Activated CD4-positive, alpha-beta T cell treated with anti-CD3 and anti-CD28 coated beads, Interleukin-2, amount 10 ng/mL, durations not matched to agents 24 days and 14 days (primary cell): ENCODE measurements at regions not wholly inside any gene's neighbourhood (a gene's known extent, or its start where the extent isn't known, plus 50 kb on each side); places are given as distances from the start of the nearest gene placed in this dataset.

ENCODE experiments used
- DNase-seq: peaks from one replicate; pipeline ENCODE4 v3.0.0; 2022
- H3K27ac Mint-ChIP-seq: one replicate; pipeline ENCODE4 v1.8.0; 2022; ENCODE audit warnings: mild to moderate bottlenecking, mixed read lengths
- H3K27me3 Mint-ChIP-seq: one replicate; pipeline ENCODE4 v1.8.0; 2022; ENCODE audit warnings: mixed read lengths
- H3K36me3 Mint-ChIP-seq: one replicate; pipeline ENCODE4 v1.8.0; 2022; ENCODE audit warnings: low read depth, mild to moderate bottlenecking, mixed read lengths
- H3K4me1 Mint-ChIP-seq: one replicate; pipeline ENCODE4 v1.8.0; 2021; ENCODE audit warnings: mixed read lengths
- H3K4me3 Mint-ChIP-seq: one replicate; pipeline ENCODE4 v1.8.0; 2022; ENCODE audit warnings: mild to moderate bottlenecking, moderate library complexity, mixed read lengths
- H3K9me3 Mint-ChIP-seq: one replicate; pipeline ENCODE4 v1.8.0; 2021; ENCODE audit warnings: mixed read lengths
- intact Hi-C: fragments of 100-400 bp; cut with micrococcal nuclease; formaldehyde crosslinking; loops from one replicate; pipeline ENCODE4 v1.15.1; 2023

- no peak overlapping the region for H3K4me3 Mint-ChIP-seq
- no peaks in the 10 kb centered on the region for H3K36me3 Mint-ChIP-seq
- no peaks in the 10 kb centered on the region for H3K9me3 Mint-ChIP-seq
- H3K27ac Mint-ChIP-seq, result no peak overlapping the region
- intact Hi-C loops, result loop anchor here (5.0 kb wide), 1 partner anchor 226 kb away; no protein-coding TSS in a partner anchor
- peak; percentile 55 for DNase-seq
- no peaks in the 10 kb centered on the region for H3K4me1 Mint-ChIP-seq
- no peaks in the 10 kb centered on the region for H3K27me3 Mint-ChIP-seq
Measured at GRCh38 chr18:73891572-73892421, 255.8 kb downstream of the FBXO15 start.

DNA sequence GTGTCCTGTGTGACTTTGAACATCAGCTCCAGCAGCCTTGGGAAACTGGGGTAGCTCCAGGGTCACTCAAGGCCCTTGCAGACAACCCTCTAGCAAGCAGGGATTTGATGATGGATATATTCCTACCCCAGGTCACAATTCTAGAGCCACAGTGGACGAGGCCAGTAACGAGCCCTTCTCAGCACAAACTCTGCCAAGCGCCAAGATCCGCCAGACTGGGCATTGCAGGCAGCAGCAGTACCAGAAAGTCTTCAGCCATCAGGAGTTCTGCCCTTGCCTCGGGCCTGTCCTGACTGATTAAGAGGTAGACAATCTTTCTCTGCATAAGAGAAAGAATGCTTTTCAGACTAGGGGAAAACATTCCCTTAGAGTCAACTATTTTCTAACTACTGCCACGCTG is 259.1 kb downstream of the FBXO15 start:
- Mint-ChIP-seq H3K27ac (no peak overlapping the region), H3K4me3 (no peak overlapping the region), H3K9me3 (no peaks in the 10 kb centered on the region), H3K27me3 (no peaks in the 10 kb centered on the region), H3K4me1 (no peaks in the 10 kb centered on the region), H3K36me3 (no peaks in the 10 kb centered on the region)
- DNase-seq, result peak; percentile 42
- intact Hi-C loops, result no loop called here

GRCh38 chr18:73887801-73888200 is 259.8 kb downstream of the FBXO15 start:
- Mint-ChIP-seq H3K27ac (no peak overlapping the region), H3K36me3 (no peaks in the 10 kb centered on the region)

GRCh38 chr18:73884868-73885267 is 262.8 kb downstream of the FBXO15 start:
- Mint-ChIP-seq H3K4me3 (no peak overlapping the region), H3K27ac (no peak overlapping the region), H3K27me3 (no peaks in the 10 kb centered on the region), H3K4me1 (peaks cover 8% of the 10 kb centered on the region), H3K36me3 (no peaks in the 10 kb centered on the region), H3K9me3 (no peaks in the 10 kb centered on the region)
- DNase-seq, result peak; percentile 24
- intact Hi-C loops, result no loop called here

More at GRCh38 chr18:73887801-73888200, 259.8 kb downstream of the FBXO15 start:
- DNase-seq, result peak; percentile 33
- intact Hi-C loops, result no loop called here
- no peaks in the 10 kb centered on the region for H3K27me3 Mint-ChIP-seq
- no peak overlapping the region for H3K4me3 Mint-ChIP-seq
- H3K9me3 Mint-ChIP-seq, result no peaks in the 10 kb centered on the region
- no peaks in the 10 kb centered on the region for H3K4me1 Mint-ChIP-seq

DNA sequence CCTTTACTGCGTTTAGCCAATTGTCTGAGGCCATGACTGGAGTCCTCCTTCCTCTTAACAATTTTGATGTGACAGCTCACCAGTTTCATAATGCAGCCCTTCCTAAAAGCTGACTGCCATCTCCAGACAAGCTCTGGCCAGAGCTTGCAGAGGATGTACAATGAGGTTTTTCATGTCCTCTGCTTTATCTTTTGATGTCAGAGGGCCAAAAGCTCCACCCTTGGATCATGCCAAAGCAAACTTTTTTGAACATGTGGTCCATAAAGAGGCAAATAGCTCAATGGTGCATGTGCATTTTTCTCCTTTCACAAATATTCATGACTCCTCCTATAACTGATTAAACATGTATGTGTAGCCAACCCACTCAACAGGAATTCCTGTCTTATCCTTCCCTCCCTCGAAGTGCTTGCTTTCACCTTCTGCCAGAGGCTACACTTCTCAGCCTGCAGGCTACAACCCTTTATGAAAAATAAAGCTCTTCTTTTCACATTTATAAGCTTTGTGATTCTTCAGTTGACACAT is 266.2 kb downstream of the FBXO15 start:
- H3K27me3 Mint-ChIP-seq, result no peaks in the 10 kb centered on the region
- H3K9me3 Mint-ChIP-seq, result no peaks in the 10 kb centered on the region
- H3K4me3 Mint-ChIP-seq, result no peak overlapping the region
- no peak overlapping the region for H3K27ac Mint-ChIP-seq
- peak; percentile 34 for DNase-seq
- intact Hi-C loops, result no loop called here
- H3K4me1 Mint-ChIP-seq, result peaks cover 8% of the 10 kb centered on the region
- H3K36me3 Mint-ChIP-seq, result no peaks in the 10 kb centered on the region

DNA sequence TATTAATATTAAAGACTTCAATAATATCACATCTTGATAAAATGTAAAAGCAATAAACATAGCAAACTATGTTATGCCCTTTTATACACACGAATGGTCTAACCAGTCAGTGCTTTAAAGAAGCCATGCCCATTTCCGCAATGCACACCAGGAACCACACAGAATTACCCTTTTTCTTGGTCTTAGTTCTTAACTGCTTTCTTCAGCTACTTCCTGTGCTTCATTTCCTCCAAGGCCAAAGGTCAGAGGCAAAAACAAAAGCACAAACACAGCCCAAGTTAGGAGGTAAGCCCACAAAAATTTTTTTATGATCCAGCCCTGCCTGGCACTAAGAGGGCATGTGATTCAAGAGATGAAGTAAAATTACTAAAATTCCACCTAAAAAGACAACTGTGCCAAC is 267.2 kb downstream of the FBXO15 start:
- Mint-ChIP-seq H3K9me3 (no peaks in the 10 kb centered on the region), H3K4me3 (no peak overlapping the region), H3K27ac (no peak overlapping the region), H3K4me1 (peaks cover 8% of the 10 kb centered on the region), H3K27me3 (no peaks in the 10 kb centered on the region), H3K36me3 (no peaks in the 10 kb centered on the region)
- intact Hi-C loops, result no loop called here
- DNase-seq, result no peak

GRCh38 chr18:73879766-73880165 is 267.9 kb downstream of the FBXO15 start:
- H3K4me1 Mint-ChIP-seq, result peaks cover 8% of the 10 kb centered on the region
- H3K27ac Mint-ChIP-seq, result no peak overlapping the region
- no peaks in the 10 kb centered on the region for H3K36me3 Mint-ChIP-seq
- H3K9me3 Mint-ChIP-seq, result no peaks in the 10 kb centered on the region
- no peaks in the 10 kb centered on the region for H3K27me3 Mint-ChIP-seq
- intact Hi-C loops, result no loop called here
- no peak overlapping the region for H3K4me3 Mint-ChIP-seq
- DNase-seq, result no peak

DNA sequence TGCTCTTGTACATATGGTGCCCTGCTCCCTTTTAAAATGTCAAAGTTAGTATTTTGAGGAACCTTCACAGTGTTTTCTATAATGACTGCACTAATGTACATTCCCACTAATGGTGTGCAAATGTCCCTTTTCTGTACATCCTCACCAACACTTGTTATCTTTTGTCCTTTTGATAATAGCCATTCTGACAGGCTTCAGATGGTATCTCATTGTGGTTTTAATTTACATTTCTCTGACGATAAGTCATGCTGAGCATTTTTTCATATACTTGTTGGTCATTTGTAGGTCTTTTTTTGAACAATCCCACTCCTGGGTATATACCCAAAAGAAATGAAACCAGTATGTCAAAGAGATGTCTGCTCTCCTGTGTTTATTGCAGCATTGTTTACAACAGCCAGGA is 268.3 kb downstream of the FBXO15 start:
- H3K4me3 Mint-ChIP-seq, result no peak overlapping the region
- H3K4me1 Mint-ChIP-seq, result peaks cover 8% of the 10 kb centered on the region
- H3K27ac Mint-ChIP-seq, result no peak overlapping the region
- intact Hi-C loops, result no loop called here
- H3K27me3 Mint-ChIP-seq, result no peaks in the 10 kb centered on the region
- no peak for DNase-seq
- no peaks in the 10 kb centered on the region for H3K36me3 Mint-ChIP-seq
- no peaks in the 10 kb centered on the region for H3K9me3 Mint-ChIP-seq

- Mint-ChIP-seq H3K36me3 (no peaks in the 10 kb centered on the region), H3K4me3 (no peak overlapping the region), H3K9me3 (no peaks in the 10 kb centered on the region), H3K27ac (no peak overlapping the region), H3K27me3 (no peaks in the 10 kb centered on the region), H3K4me1 (no peaks in the 10 kb centered on the region)
- no peak for DNase-seq
- intact Hi-C loops, result no loop called here
Measured at GRCh38 chr18:73869182-73869581, 278.5 kb downstream of the FBXO15 start.

- Mint-ChIP-seq H3K4me1 (peaks cover 9% of the 10 kb centered on the region), H3K27me3 (no peaks in the 10 kb centered on the region), H3K36me3 (no peaks in the 10 kb centered on the region), H3K4me3 (no peak overlapping the region), H3K9me3 (no peaks in the 10 kb centered on the region), H3K27ac (no peak overlapping the region)
- intact Hi-C loops, result loop anchor here (5.0 kb wide), 1 partner anchor 51 kb away; no protein-coding TSS in a partner anchor
- no peak for DNase-seq
Measured at GRCh38 chr18:73861771-73862170, 285.9 kb downstream of the FBXO15 start.

GRCh38 chr18:73859837-73860397 is 287.7 kb downstream of the FBXO15 start:
- H3K36me3 Mint-ChIP-seq, result no peaks in the 10 kb centered on the region
- no peak overlapping the region for H3K27ac Mint-ChIP-seq
- H3K27me3 Mint-ChIP-seq, result no peaks in the 10 kb centered on the region

GRCh38 chr18:73852789-73853549 is 294.7 kb downstream of the FBXO15 start:
- Mint-ChIP-seq H3K36me3 (no peaks in the 10 kb centered on the region), H3K27ac (no peak overlapping the region), H3K27me3 (no peaks in the 10 kb centered on the region), H3K4me1 (no peaks in the 10 kb centered on the region), H3K9me3 (no peaks in the 10 kb centered on the region), H3K4me3 (no peak overlapping the region)
- no peak for DNase-seq
- intact Hi-C loops, result no loop called here

More at GRCh38 chr18:73859837-73860397, 287.7 kb downstream of the FBXO15 start:
- no peaks in the 10 kb centered on the region for H3K9me3 Mint-ChIP-seq
- H3K4me3 Mint-ChIP-seq, result no peak overlapping the region
- no peak for DNase-seq
- intact Hi-C loops, result loop anchor here (5.0 kb wide), 1 partner anchor 52 kb away; no protein-coding TSS in a partner anchor
- peaks cover 9% of the 10 kb centered on the region for H3K4me1 Mint-ChIP-seq

DNA sequence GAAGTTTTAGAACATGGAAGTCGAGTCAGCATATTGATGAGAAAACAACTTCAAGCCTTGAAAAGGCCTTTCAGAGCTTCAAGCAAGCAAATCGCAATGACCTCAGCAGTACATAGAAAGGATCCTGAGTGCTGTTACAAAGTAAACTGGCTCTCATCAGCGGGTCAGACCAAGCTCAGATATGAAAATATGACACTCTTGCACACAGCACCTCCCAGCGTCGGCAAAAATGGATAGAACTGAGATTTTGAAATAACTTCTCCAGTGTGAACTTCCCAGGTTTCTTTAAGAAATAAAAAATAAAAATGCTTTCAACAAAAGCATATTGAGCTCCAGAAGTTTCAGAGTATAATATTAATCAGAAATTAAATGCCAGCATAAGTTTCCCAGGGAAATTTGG is 296.9 kb downstream of the FBXO15 start:
- Mint-ChIP-seq H3K36me3 (no peaks in the 10 kb centered on the region), H3K9me3 (no peaks in the 10 kb centered on the region), H3K27me3 (no peaks in the 10 kb centered on the region), H3K4me1 (no peaks in the 10 kb centered on the region), H3K4me3 (no peak overlapping the region), H3K27ac (no peak overlapping the region)
- DNase-seq, result no peak
- intact Hi-C loops, result no loop called here

- H3K27ac Mint-ChIP-seq, result no peak overlapping the region
- no peak overlapping the region for H3K4me3 Mint-ChIP-seq
- no peaks in the 10 kb centered on the region for H3K27me3 Mint-ChIP-seq
- no peak for DNase-seq
- no peaks in the 10 kb centered on the region for H3K9me3 Mint-ChIP-seq
- intact Hi-C loops, result no loop called here
- no peaks in the 10 kb centered on the region for H3K36me3 Mint-ChIP-seq
- H3K4me1 Mint-ChIP-seq, result no peaks in the 10 kb centered on the region
Measured at GRCh38 chr18:73848656-73849055, 299.0 kb downstream of the FBXO15 start.
